NCI-H2196 (cell line): ENCODE measurements at regions not wholly inside any gene's neighbourhood (a gene's known extent, or its start where the extent isn't known, plus 50 kb on each side); places are given as distances from the start of the nearest gene placed in this dataset.
"Not testable (repeated sequence)": the region's sequence is repeated elsewhere in the genome, so short reads cannot be mapped to it uniquely, and the experiment has no call there.

Experiments
- DNase-seq: peaks from one replicate; lab custom pipeline; 2025; ENCODE audit not compliant: unreplicated experiment; lab: John Stamatoyannopoulos, UW

GRCh38 chr1:234807705-234808104 lies 197.7 kb upstream of the IRF2BP2 start:
- not testable (repeated sequence) for DNase-seq

GRCh38 chr1:234802586-234802985 lies 192.6 kb upstream of the IRF2BP2 start:
- DNase-seq = not testable (repeated sequence)

- not testable (repeated sequence) for DNase-seq
Observed at GRCh38 chr1:234801636-234802035, 191.7 kb upstream of the IRF2BP2 start.

GRCh38 chr1:234801147-234801546 lies 191.2 kb upstream of the IRF2BP2 start:
- not testable (repeated sequence) for DNase-seq

GRCh38 chr1:234800563-234800962 lies 190.6 kb upstream of the IRF2BP2 start:
- not testable (repeated sequence) for DNase-seq

GRCh38 chr1:234799021-234799689 lies 189.2 kb upstream of the IRF2BP2 start:
- DNase-seq = not testable (repeated sequence)

GRCh38 chr1:234797216-234797615 lies 187.2 kb upstream of the IRF2BP2 start:
- DNase-seq = not testable (repeated sequence)

- not testable (repeated sequence) for DNase-seq
Observed at GRCh38 chr1:234796438-234796792, 186.4 kb upstream of the IRF2BP2 start.

GRCh38 chr1:234795711-234796437 lies 185.9 kb upstream of the IRF2BP2 start:
- not testable (repeated sequence) for DNase-seq

- not testable (repeated sequence) for DNase-seq
Observed at GRCh38 chr1:234795007-234795406, 185.0 kb upstream of the IRF2BP2 start.

GRCh38 chr1:234794452-234794851 lies 184.5 kb upstream of the IRF2BP2 start:
- not testable (repeated sequence) for DNase-seq

- DNase-seq = not testable (repeated sequence)
Observed at GRCh38 chr1:234793924-234794323, 183.9 kb upstream of the IRF2BP2 start.

GRCh38 chr1:234792221-234792864 lies 182.4 kb upstream of the IRF2BP2 start:
- DNase-seq = not testable (repeated sequence)

GRCh38 chr1:234791615-234792014 lies 181.6 kb upstream of the IRF2BP2 start:
- DNase-seq = not testable (repeated sequence)

- DNase-seq = not testable (repeated sequence)
Observed at GRCh38 chr1:234790333-234790732, 180.4 kb upstream of the IRF2BP2 start.

GRCh38 chr1:234787011-234787584 lies 177.1 kb upstream of the IRF2BP2 start:
- DNase-seq = not testable (repeated sequence)

- not testable (repeated sequence) for DNase-seq
Observed at GRCh38 chr1:234785922-234786321, 175.9 kb upstream of the IRF2BP2 start.

GRCh38 chr1:234785471-234785919 lies 175.5 kb upstream of the IRF2BP2 start:
- not testable (repeated sequence) for DNase-seq

GRCh38 chr1:234784108-234784507 lies 174.1 kb upstream of the IRF2BP2 start:
- DNase-seq = not testable (repeated sequence)

- no peak for DNase-seq
Observed at GRCh38 chr1:234782791-234783190, 172.8 kb upstream of the IRF2BP2 start.

GRCh38 chr1:234782105-234782751 lies 172.2 kb upstream of the IRF2BP2 start:
- no peak for DNase-seq
